ENCODE measurements at regions not wholly inside any gene's neighbourhood (a gene's known extent, or its start where the extent isn't known, plus 50 kb on each side); places are given as distances from the start of the nearest gene placed in this dataset.
"Not testable (repeated sequence)": the region's sequence is repeated elsewhere in the genome, so short reads cannot be mapped to it uniquely, and the experiment has no call there.

- intact Hi-C loops (cut with DNase I; ENCODE audit: low total_unique reads); H3K4me3 ChIP-seq (ENCODE audit: low read depth, poor library complexity, severe bottlenecking); DNase-seq (ENCODE audit: low spot score in 2 of 2): not testable (repeated sequence)
- WGBS, 2 donors, result 100% methylated on average over 1 of the region's 2 CpGs; no CpG with 5 or more reads in 1 of the 2 donors
These were observed 176.2 kb upstream of the NBPF9 start for GRCh38 chr1:149279512-149279911.

GRCh38 chr1:149284773-149285172 is 181.4 kb upstream of the NBPF9 start:
- intact Hi-C loops (cut with DNase I; ENCODE audit: low total_unique reads); H3K4me3 ChIP-seq (ENCODE audit: low read depth, poor library complexity, severe bottlenecking): not testable (repeated sequence)
- no CpG with 5 or more reads among the region's 4 CpGs for WGBS, 2 donors

GRCh38 chr1:149285205-149285604 is 181.9 kb upstream of the NBPF9 start:
- intact Hi-C loops (cut with DNase I; ENCODE audit: low total_unique reads); H3K4me3 ChIP-seq (ENCODE audit: low read depth, poor library complexity, severe bottlenecking); DNase-seq (ENCODE audit: low spot score in 2 of 2): not testable (repeated sequence)
- whole genome bisulfite sequencing, 2 donors, result no CpG with 5 or more reads among the region's 14 CpGs

More at GRCh38 chr1:149284773-149285172, 181.4 kb upstream of the NBPF9 start:
- DNase-seq (ENCODE audit: low spot score in 2 of 2), result not testable (repeated sequence)

- intact Hi-C loops (cut with DNase I; ENCODE audit: low total_unique reads); H3K4me3 ChIP-seq (ENCODE audit: low read depth, poor library complexity, severe bottlenecking): not testable (repeated sequence)
- no CpG with 5 or more reads among the region's 38 CpGs for WGBS, 2 donors
- DNase-seq (ENCODE audit: low spot score in 2 of 2), result peak in 1 of 2 donors; percentile 87
These were observed 182.3 kb upstream of the NBPF9 start for GRCh38 chr1:149285638-149286037.

- DNase-seq (ENCODE audit: low spot score in 2 of 2); intact Hi-C loops (cut with DNase I; ENCODE audit: low total_unique reads); H3K4me3 ChIP-seq (ENCODE audit: low read depth, poor library complexity, severe bottlenecking): not testable (repeated sequence)
- WGBS, 2 donors, result 53 to 90% methylated on average over 1 of the region's 1 CpG
These were observed 185.2 kb upstream of the NBPF9 start for GRCh38 chr1:149288580-149288979.

GRCh38 chr1:149300478-149301218 is 174.2 kb upstream of the NBPF19 start:
- WGBS, 2 donors, result no CpG with 5 or more reads among the region's 3 CpGs
- H3K4me3 ChIP-seq (ENCODE audit: low read depth, poor library complexity, severe bottlenecking); DNase-seq (ENCODE audit: low spot score in 2 of 2); intact Hi-C loops (cut with DNase I; ENCODE audit: low total_unique reads): not testable (repeated sequence)

GRCh38 chr1:149301282-149301681 is 173.6 kb upstream of the NBPF19 start:
- H3K4me3 ChIP-seq (ENCODE audit: low read depth, poor library complexity, severe bottlenecking); DNase-seq (ENCODE audit: low spot score in 2 of 2); intact Hi-C loops (cut with DNase I; ENCODE audit: low total_unique reads): not testable (repeated sequence)
- WGBS, 2 donors, result 42 to 52% methylated on average over 3 to 4 of the region's 4 CpGs

GRCh38 chr1:149304796-149305195 is 170.0 kb upstream of the NBPF19 start:
- DNase-seq (ENCODE audit: low spot score in 2 of 2); intact Hi-C loops (cut with DNase I; ENCODE audit: low total_unique reads); H3K4me3 ChIP-seq (ENCODE audit: low read depth, poor library complexity, severe bottlenecking): not testable (repeated sequence)
- no CpG with 5 or more reads among the region's 2 CpGs for WGBS, 2 donors

GRCh38 chr1:149307640-149308039 is 167.2 kb upstream of the NBPF19 start:
- 89 to 93% methylated on average over 2 of the region's 8 CpGs for WGBS, 2 donors
- DNase-seq (ENCODE audit: low spot score in 2 of 2); intact Hi-C loops (cut with DNase I; ENCODE audit: low total_unique reads); H3K4me3 ChIP-seq (ENCODE audit: low read depth, poor library complexity, severe bottlenecking): not testable (repeated sequence)

- intact Hi-C loops (cut with DNase I; ENCODE audit: low total_unique reads); H3K4me3 ChIP-seq (ENCODE audit: low read depth, poor library complexity, severe bottlenecking); DNase-seq (ENCODE audit: low spot score in 2 of 2): not testable (repeated sequence)
- 100% methylated on average over 1 of the region's 2 CpGs for WGBS, 2 donors
These were observed 159.9 kb upstream of the NBPF19 start for GRCh38 chr1:149314921-149315320.

GRCh38 chr1:149320971-149321731 is 153.7 kb upstream of the NBPF19 start:
- H3K4me3 ChIP-seq (ENCODE audit: low read depth, poor library complexity, severe bottlenecking); DNase-seq (ENCODE audit: low spot score in 2 of 2); intact Hi-C loops (cut with DNase I; ENCODE audit: low total_unique reads): not testable (repeated sequence)
- WGBS, 2 donors, result no CpG with 5 or more reads among the region's 48 CpGs

GRCh38 chr1:149321732-149322016 is 153.2 kb upstream of the NBPF19 start:
- H3K4me3 ChIP-seq (ENCODE audit: low read depth, poor library complexity, severe bottlenecking); intact Hi-C loops (cut with DNase I; ENCODE audit: low total_unique reads); DNase-seq (ENCODE audit: low spot score in 2 of 2): not testable (repeated sequence)
- WGBS, 2 donors, result no CpG with 5 or more reads among the region's 12 CpGs

- H3K4me3 ChIP-seq (ENCODE audit: low read depth, poor library complexity, severe bottlenecking); intact Hi-C loops (cut with DNase I; ENCODE audit: low total_unique reads); DNase-seq (ENCODE audit: low spot score in 2 of 2): not testable (repeated sequence)
These were observed 144.8 kb upstream of the NBPF19 start for GRCh38 chr1:149330081-149330335.

GRCh38 chr1:149336082-149336481 is 138.8 kb upstream of the NBPF19 start:
- intact Hi-C loops (cut with DNase I; ENCODE audit: low total_unique reads); H3K4me3 ChIP-seq (ENCODE audit: low read depth, poor library complexity, severe bottlenecking); DNase-seq (ENCODE audit: low spot score in 2 of 2): not testable (repeated sequence)
- no CpG with 5 or more reads among the region's 2 CpGs for WGBS, 2 donors

- intact Hi-C loops (cut with DNase I; ENCODE audit: low total_unique reads); DNase-seq (ENCODE audit: low spot score in 2 of 2); H3K4me3 ChIP-seq (ENCODE audit: low read depth, poor library complexity, severe bottlenecking): not testable (repeated sequence)
- no CpG with 5 or more reads among the region's 18 CpGs for WGBS, 2 donors
These were observed 136.6 kb upstream of the NBPF19 start for GRCh38 chr1:149338221-149338691.

All from lower leg skin (tissue), 3 donors.